Endothelial cell of umbilical vein (primary cell): ENCODE measurements at regions not wholly inside any gene's neighbourhood (a gene's known extent, or its start where the extent isn't known, plus 50 kb on each side); places are given as distances from the start of the nearest gene placed in this dataset.

Experiments used
- BruUV-seq: library from RNA; stranded (reverse); fragments of 400-500 nt; replicated peaks from 2 replicates; lab custom pipeline; 2021; lab: Mats Ljungman, UMichigan
- CTCF ChIA-PET: fragments of 300-600, 350-600 bp; sonication (Branson Sonifier 250); formaldehyde crosslinking; loops from one replicate; lab custom pipeline; 2021; ENCODE audit warnings: antibody characterized with exemption, inconsistent platforms; lab: Charles Lee
- POLR2A ChIA-PET: fragments of 300-600, 350-600 bp; sonication (Branson Sonifier 250); formaldehyde crosslinking; loops from one replicate; lab custom pipeline; 2021; ENCODE audit warnings: antibody characterized with exemption, inconsistent platforms; lab: Charles Lee
- DNase-seq: peaks from one replicate; pipeline ENCODE4 v3.0.0-alpha.2; 2011; ENCODE audit warnings: low read depth, low spot score
- FAIRE-seq: peaks from 2 replicates; lab custom pipeline; 2011; peaks lifted over from hg19 to GRCh38; lab: Jason Lieb, UNC
- H2AFZ ChIP-seq: 2 replicates; pipeline ENCODE4 v1.6.0; 2012; ENCODE audit warnings: low read depth, low read length, control low read depth, inconsistent platforms
- H3K27ac ChIP-seq: 2 replicates; pipeline ENCODE4 v1.5.1; 2011; ENCODE audit warnings: low read depth, mild to moderate bottlenecking, control low read depth, low read length, moderate library complexity; ENCODE audit not compliant: insufficient read depth
- H3K27me3 ChIP-seq, 2 experiments: 2 replicates each; pipeline versions ENCODE4 v1.6.0 to v1.6.1; 2011; ENCODE audit warnings: low read length in 2 of 2, mixed read lengths in 1 of 2; ENCODE audit not compliant: control insufficient read depth in 2 of 2, insufficient read depth in 2 of 2
- H3K36me3 ChIP-seq, 2 experiments: 2 replicates in 1 of 2; 3 replicates in 1 of 2; pipeline ENCODE4 v1.5.1; 2011; ENCODE audit warnings: low read length in 2 of 2, mild to moderate bottlenecking in 1 of 2, moderate library complexity in 1 of 2; ENCODE audit not compliant: control insufficient read depth in 2 of 2, insufficient read depth in 2 of 2; ENCODE audit errors: extremely low read depth in 1 of 2
- H3K4me1 ChIP-seq: 3 replicates; pipeline ENCODE4 v1.5.1; 2011; ENCODE audit warnings: mild to moderate bottlenecking, low read length; ENCODE audit not compliant: control insufficient read depth, insufficient read depth; ENCODE audit errors: extremely low read depth
- H3K4me2 ChIP-seq: 2 replicates; pipeline ENCODE4 v1.6.1; 2011; ENCODE audit warnings: low read length, control low read depth, mixed read lengths; ENCODE audit not compliant: insufficient read depth
- H3K4me3 ChIP-seq, 3 experiments: fragments of 200-600 bp in 1 of 3; sonication (generic), shearing (Covaris generic) in 1 of 3; replicated peaks in 1 of 3; 2 replicates each; pipeline ENCODE4 v1.5.1; 2011 to 2016; ENCODE audit warnings: control low read depth in 3 of 3, low read length in 3 of 3, mild to moderate bottlenecking in 2 of 3, inconsistent platforms in 1 of 3, low read depth in 1 of 3, moderate library complexity in 1 of 3; ENCODE audit not compliant: insufficient read depth in 1 of 3
- H3K79me2 ChIP-seq: 2 replicates; pipeline ENCODE4 v1.6.0; 2012; ENCODE audit warnings: low read length, inconsistent platforms; ENCODE audit not compliant: control insufficient read depth, insufficient read depth
- H3K9ac ChIP-seq: replicated peaks from 2 replicates; pipeline ENCODE3; 2011; ENCODE audit warnings: low read length, control low read depth; ENCODE audit not compliant: insufficient read depth; ENCODE audit errors: extremely low read depth
- H3K9me1 ChIP-seq: replicated peaks from 3 replicates; pipeline ENCODE4 v1.6.0; 2011; ENCODE audit warnings: mild to moderate bottlenecking, low read length; ENCODE audit not compliant: control insufficient read depth, insufficient read depth; ENCODE audit errors: extremely low read depth
- H3K9me3 ChIP-seq: replicated peaks from 2 replicates; pipeline ENCODE4 v1.5.1; 2012; ENCODE audit warnings: low read length, inconsistent platforms; ENCODE audit not compliant: control insufficient read depth, insufficient read depth
- H4K20me1 ChIP-seq: replicated peaks from 2 replicates; pipeline ENCODE3; 2011; ENCODE audit warnings: mild to moderate bottlenecking, low read length; ENCODE audit not compliant: control insufficient read depth, insufficient read depth; ENCODE audit errors: extremely low read depth
- EZH2 ChIP-seq: IDR thresholded peaks from 2 replicates; pipeline ENCODE4 v1.6.1; 2012; ENCODE audit warnings: borderline replicate concordance, low read depth, mild to moderate bottlenecking, moderate library complexity, low read length, inconsistent platforms; ENCODE audit not compliant: severe bottlenecking
- FOS ChIP-seq: IDR thresholded peaks from 2 replicates; pipeline ENCODE4 v1.6.1; 2011; ENCODE audit warnings: mild to moderate bottlenecking, low read length, moderate library complexity, borderline replicate concordance; ENCODE audit not compliant: insufficient read depth
- GATA2 ChIP-seq: IDR thresholded peaks from 2 replicates; pipeline ENCODE4 v1.7.0; 2011; ENCODE audit warnings: low read depth, mild to moderate bottlenecking, moderate library complexity, mixed read lengths, low read length; ENCODE audit not compliant: insufficient read length, insufficient read depth
- JUN ChIP-seq: IDR thresholded peaks from 2 replicates; pipeline ENCODE4 v1.6.1; 2011; ENCODE audit warnings: borderline replicate concordance, low read depth; ENCODE audit not compliant: insufficient read length, insufficient read depth
- MYC ChIP-seq: IDR thresholded peaks from one replicate; pipeline ENCODE4 v1.6.1; 2011; ENCODE audit warnings: mild to moderate bottlenecking, low read depth, low read length
- POLR2A ChIP-seq: IDR thresholded peaks from 2 replicates; pipeline ENCODE4 v1.6.1; 2012; ENCODE audit warnings: low read depth, mild to moderate bottlenecking, control low read depth, low read length
- POLR2AphosphoS5 ChIP-seq: IDR thresholded peaks from 2 replicates; pipeline ENCODE4 v1.6.1; 2012; ENCODE audit warnings: low read depth, mild to moderate bottlenecking, control low read depth, low read length, moderate library complexity; ENCODE audit not compliant: insufficient read depth
- dilution Hi-C: fragments of 300-500 bp; cut with MboI; formaldehyde crosslinking; loops from one replicate; pipeline ENCODE4 v1.15.0; 2019; ENCODE audit warnings: low sequenced_read_pairs; ENCODE audit not compliant: extremely low pct_ligation_motif_present
- intact Hi-C: fragments of 100-400 bp; cut with micrococcal nuclease; formaldehyde crosslinking; loops from one replicate; pipeline ENCODE4 v1.10.0; 2022
- TF ChIP-seq, protein P1 (sequence below): IDR thresholded peaks from 2 replicates; pipeline ENCODE4 v1.6.1; 2011; ENCODE audit not compliant: insufficient read depth, insufficient read length

- H3K27ac ChIP-seq, result no peak overlapping the region
- no peaks in the 10 kb centered on the region for H3K9me3 ChIP-seq
- H3K36me3 ChIP-seq, result no peaks in the 10 kb centered on the region
- no TSS peak for BruUV-seq
- no peak overlapping the region for H3K4me2 ChIP-seq
- H3K9me1 ChIP-seq, result no peaks in the 10 kb centered on the region
- dilution Hi-C loops, result no loop called here
- H3K79me2 ChIP-seq, result no peaks in the 10 kb centered on the region
- ChIA-PET POLR2A (no interaction called here), CTCF (no interaction called here)
- no peaks in the 10 kb centered on the region for H3K27me3 ChIP-seq
- H3K4me3 ChIP-seq, result no peak overlapping the region
- H4K20me1 ChIP-seq, result no peaks in the 10 kb centered on the region
- intact Hi-C loops, result loop anchor here (2.0 kb wide), 1 partner anchor 13 kb away; no protein-coding TSS in a partner anchor
- H3K4me1 ChIP-seq, result no peaks in the 10 kb centered on the region
- DNase-seq, result no peak
- TF ChIP-seq GATA2 (no peak), FOS (no peak), POLR2A (no peak), EZH2 (no peak), JUN (no peak), POLR2AphosphoS5 (no peak), MYC (no peak)
- TF ChIP-seq, protein P1, sequence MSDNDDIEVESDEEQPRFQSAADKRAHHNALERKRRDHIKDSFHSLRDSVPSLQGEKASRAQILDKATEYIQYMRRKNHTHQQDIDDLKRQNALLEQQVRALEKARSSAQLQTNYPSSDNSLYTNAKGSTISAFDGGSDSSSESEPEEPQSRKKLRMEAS, result no peak
- FAIRE-seq, result no peak
- H2AFZ ChIP-seq, result no peak overlapping the region
- H3K9ac ChIP-seq, result no peak overlapping the region
Observed at GRCh38 chr7:84291756-84292155, 97.2 kb upstream of the SEMA3A start.

DNA sequence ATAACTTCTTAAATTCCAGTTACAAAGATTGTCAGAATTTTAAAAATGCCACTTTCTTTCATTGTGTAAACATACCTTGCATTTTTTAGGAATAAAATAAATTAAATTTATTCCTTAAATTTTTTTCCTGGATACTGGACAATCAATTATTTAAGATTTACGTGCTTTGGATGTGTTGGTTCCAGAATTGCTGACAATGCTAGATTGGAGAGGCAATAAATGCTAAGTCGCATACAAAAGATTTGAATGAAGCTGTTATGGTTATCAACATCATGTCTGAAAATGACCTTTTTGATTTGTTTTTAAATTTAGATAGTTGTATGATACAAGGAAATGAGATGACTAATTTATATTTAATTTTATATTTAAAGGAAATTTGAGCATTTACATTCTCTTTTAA lies 89.2 kb upstream of the SEMA3A start:
- CTCF ChIA-PET, result no interaction called here
- dilution Hi-C loops (no loop called here), intact Hi-C loops (no loop called here)
- Histone ChIP-seq H3K27ac (no peak overlapping the region), H3K79me2 (no peaks in the 10 kb centered on the region), H3K36me3 (no peaks in the 10 kb centered on the region), H3K4me3 (no peak overlapping the region), H3K4me2 (no peak overlapping the region), H3K9me3 (no peaks in the 10 kb centered on the region), H3K9ac (no peak overlapping the region), H2AFZ (no peak overlapping the region), H4K20me1 (no peaks in the 10 kb centered on the region), H3K27me3 (no peaks in the 10 kb centered on the region), H3K9me1 (no peaks in the 10 kb centered on the region), H3K4me1 (no peaks in the 10 kb centered on the region)
- FAIRE-seq, result no peak
- POLR2A ChIA-PET, result no interaction called here
- BruUV-seq, result no TSS peak
- no peak for DNase-seq
- no peak for TF ChIP-seq POLR2A
